IPS-20b (cell line): ENCODE measurements at regions not wholly inside any gene's neighbourhood (a gene's known extent, or its start where the extent isn't known, plus 50 kb on each side); places are given as distances from the start of the nearest gene placed in this dataset.
"Not testable (repeated sequence)": the region's sequence is repeated elsewhere in the genome, so short reads cannot be mapped to it uniquely, and the experiment has no call there.

Experiments
- H3K27ac ChIP-seq: one replicate; pipeline ENCODE4 v1.5.1; 2013; ENCODE audit warnings: low read length
- H3K27me3 ChIP-seq: 2 replicates; pipeline ENCODE4 v1.6.1; 2013; ENCODE audit warnings: mild to moderate bottlenecking, low read length, inconsistent platforms; ENCODE audit not compliant: insufficient read depth
- H3K36me3 ChIP-seq: 2 replicates; pipeline ENCODE4 v1.6.1; 2013; ENCODE audit warnings: low read depth, mild to moderate bottlenecking, inconsistent platforms, low read length, moderate library complexity; ENCODE audit not compliant: insufficient read depth
- H3K4me1 ChIP-seq: 2 replicates; pipeline ENCODE4 v1.6.1; 2013; ENCODE audit warnings: mild to moderate bottlenecking, control low read depth, inconsistent platforms, low read length, moderate library complexity; ENCODE audit not compliant: insufficient read depth
- H3K4me3 ChIP-seq: 2 replicates; pipeline ENCODE4 v1.5.1; 2013; ENCODE audit warnings: mild to moderate bottlenecking, low read length, inconsistent platforms
- H3K9ac ChIP-seq: 2 replicates; pipeline ENCODE4 v1.6.1; 2013; ENCODE audit warnings: low read depth, mild to moderate bottlenecking, inconsistent platforms, low read length, moderate library complexity
- H3K9me3 ChIP-seq: 2 replicates; pipeline ENCODE4 v1.6.1; 2013; ENCODE audit warnings: mild to moderate bottlenecking, low read depth, low read length, inconsistent platforms; ENCODE audit not compliant: insufficient read depth

DNA sequence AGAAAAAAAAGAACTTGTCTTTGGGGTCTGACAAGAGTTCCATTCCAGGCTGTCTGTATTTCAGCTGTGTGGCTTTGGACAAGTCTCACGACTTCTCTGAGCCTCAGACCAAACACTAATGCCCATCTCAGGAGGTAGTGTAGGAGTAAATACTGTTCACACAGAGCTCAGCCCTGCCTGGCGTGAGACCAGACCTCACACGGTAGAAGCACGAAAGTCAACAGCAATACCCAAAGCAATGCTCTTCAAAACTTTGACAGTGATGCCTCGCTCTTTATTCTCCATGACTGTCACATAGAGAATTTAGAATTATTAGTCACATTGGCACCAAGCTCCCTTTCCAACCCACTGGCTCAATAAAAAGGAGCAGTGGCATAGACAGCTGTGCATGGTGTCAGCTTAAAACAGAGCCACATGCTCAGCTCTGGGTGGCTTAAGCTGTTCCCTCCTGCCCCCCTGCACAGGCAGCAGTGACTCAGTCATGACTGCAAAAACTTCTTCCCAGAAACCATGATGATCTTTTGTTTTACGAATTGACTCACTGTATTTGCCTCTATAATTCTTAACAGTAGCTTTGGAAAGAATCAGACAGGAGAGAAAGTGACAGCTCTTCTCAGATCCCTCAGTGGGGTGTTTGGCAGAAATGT lies 74.0 kb upstream of the PHF21B start:
- H3K4me1 ChIP-seq = no peaks in the 10 kb centered on the region
- no peaks in the 10 kb centered on the region for H3K27me3 ChIP-seq
- 0 out of 2 replicates have a peak, but pooled peaks cover 5% of the 10 kb centered on the region for H3K9me3 ChIP-seq

DNA sequence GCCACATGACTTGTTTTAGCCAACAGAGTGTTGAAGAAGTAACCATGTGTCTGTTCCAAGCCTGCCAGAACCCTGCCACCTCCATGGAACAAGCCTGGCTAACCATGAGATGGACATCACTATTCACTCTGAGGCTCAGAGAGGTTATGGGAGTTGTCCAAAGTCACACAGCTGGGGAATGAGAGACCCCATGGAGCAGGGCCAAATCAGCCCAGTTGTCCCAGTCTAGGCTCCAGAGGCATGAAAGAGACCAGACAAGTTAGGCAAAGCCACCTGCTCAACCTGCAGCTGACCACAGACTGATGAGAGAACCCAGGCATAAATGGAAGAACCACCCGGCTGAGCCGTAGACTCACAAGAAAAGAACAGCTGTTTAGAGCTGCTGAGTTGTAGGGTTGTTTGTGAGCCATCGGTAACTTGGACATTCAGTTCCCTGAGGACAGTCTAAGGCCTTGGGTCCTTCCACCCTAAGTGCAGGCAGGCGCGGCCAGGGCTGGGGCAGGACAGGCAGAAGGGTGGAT lies 74.7 kb upstream of the PHF21B start:
- H3K4me1 ChIP-seq = no peaks in the 10 kb centered on the region
- H3K27ac ChIP-seq = no peak overlapping the region
- no peak overlapping the region for H3K9ac ChIP-seq
- H3K4me3 ChIP-seq = no peak overlapping the region
- H3K36me3 ChIP-seq = no peaks in the 10 kb centered on the region
- H3K9me3 ChIP-seq = 0 out of 2 replicates have a peak, but pooled peaks cover 5% of the 10 kb centered on the region
- no peaks in the 10 kb centered on the region for H3K27me3 ChIP-seq

More for the DNA sequence above, 74.0 kb upstream of the PHF21B start:
- Histone ChIP-seq H3K27ac (no peak overlapping the region), H3K9ac (no peak overlapping the region), H3K4me3 (no peak overlapping the region), H3K36me3 (no peaks in the 10 kb centered on the region)

GRCh38 chr22:45087802-45088201 lies 75.9 kb upstream of the NUP50 start:
- Histone ChIP-seq H3K4me1 (no peaks in the 10 kb centered on the region; the same call in 1 of the 2 replicates), H3K4me3 (no peak overlapping the region), H3K9me3 (no peaks in the 10 kb centered on the region), H3K9ac (no peak overlapping the region), H3K36me3 (no peaks in the 10 kb centered on the region), H3K27ac (no peak overlapping the region), H3K27me3 (no peaks in the 10 kb centered on the region)

DNA sequence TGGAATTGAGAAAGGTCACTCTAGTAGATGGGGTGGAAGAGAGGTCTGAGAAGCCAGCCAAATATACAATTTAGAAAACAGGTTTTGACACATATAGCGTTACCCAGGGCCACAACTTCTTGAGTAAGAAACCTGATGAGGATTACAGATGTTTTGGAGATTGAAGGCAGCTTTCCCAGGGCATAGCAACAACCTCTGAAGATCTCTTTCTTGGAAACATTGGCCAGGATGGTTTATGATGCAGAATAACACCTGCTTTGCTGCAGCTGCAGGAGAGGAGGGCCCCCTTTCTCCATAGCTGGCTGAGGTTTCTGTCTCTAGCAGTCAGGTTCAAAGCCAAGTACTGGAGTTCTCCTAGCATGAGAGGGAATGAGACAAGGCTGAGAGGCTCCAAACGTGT lies 75.1 kb upstream of the NUP50 start:
- no peaks in the 10 kb centered on the region for H3K9me3 ChIP-seq
- no peaks in the 10 kb centered on the region; the same call in 1 of the 2 replicates for H3K4me1 ChIP-seq
- no peak overlapping the region for H3K27ac ChIP-seq
- no peaks in the 10 kb centered on the region for H3K27me3 ChIP-seq
- no peak overlapping the region for H3K9ac ChIP-seq
- no peak overlapping the region for H3K4me3 ChIP-seq
- H3K36me3 ChIP-seq = no peaks in the 10 kb centered on the region

- Histone ChIP-seq H3K9me3 (no peaks in the 10 kb centered on the region), H3K27me3 (no peaks in the 10 kb centered on the region), H3K9ac (no peak overlapping the region), H3K27ac (no peak overlapping the region), H3K4me3 (no peak overlapping the region), H3K4me1 (no peaks in the 10 kb centered on the region; the same call in 1 of the 2 replicates), H3K36me3 (no peaks in the 10 kb centered on the region)
These were observed 73.2 kb upstream of the NUP50 start for GRCh38 chr22:45090497-45090910.

DNA sequence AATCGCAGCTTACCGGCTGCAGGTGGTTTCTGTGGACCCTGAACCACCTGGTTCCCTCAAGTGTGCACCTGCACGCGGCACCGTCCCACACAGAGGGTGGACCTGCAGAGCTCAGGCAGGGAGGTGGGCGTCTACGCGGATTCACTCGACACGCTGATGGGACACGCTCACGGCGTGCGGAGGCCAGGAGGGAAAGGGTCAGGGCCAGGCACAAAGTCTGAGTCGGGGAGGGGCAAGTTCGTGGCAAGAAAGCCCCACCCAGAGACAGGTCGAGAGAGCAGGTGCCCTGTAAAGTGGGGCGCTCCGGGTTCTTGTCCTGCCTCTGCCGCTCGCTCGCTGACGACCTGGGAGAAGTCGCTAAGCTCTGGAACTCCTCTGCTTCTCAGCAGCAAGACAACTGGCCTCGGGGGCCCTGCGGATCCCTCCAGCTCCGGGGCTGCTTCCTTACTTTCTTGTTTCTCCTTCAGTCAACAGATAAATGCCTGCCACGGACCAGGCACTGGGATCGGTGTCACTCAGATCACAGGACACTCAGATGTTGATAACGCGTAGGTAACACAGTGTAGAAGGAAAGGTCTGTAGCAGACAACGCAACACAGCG lies 72.4 kb upstream of the NUP50 start:
- Histone ChIP-seq H3K4me1 (no peaks in the 10 kb centered on the region; the same call in 1 of the 2 replicates), H3K4me3 (no peak overlapping the region), H3K27me3 (no peaks in the 10 kb centered on the region), H3K36me3 (no peaks in the 10 kb centered on the region), H3K9ac (no peak overlapping the region), H3K9me3 (no peaks in the 10 kb centered on the region), H3K27ac (no peak overlapping the region)

DNA sequence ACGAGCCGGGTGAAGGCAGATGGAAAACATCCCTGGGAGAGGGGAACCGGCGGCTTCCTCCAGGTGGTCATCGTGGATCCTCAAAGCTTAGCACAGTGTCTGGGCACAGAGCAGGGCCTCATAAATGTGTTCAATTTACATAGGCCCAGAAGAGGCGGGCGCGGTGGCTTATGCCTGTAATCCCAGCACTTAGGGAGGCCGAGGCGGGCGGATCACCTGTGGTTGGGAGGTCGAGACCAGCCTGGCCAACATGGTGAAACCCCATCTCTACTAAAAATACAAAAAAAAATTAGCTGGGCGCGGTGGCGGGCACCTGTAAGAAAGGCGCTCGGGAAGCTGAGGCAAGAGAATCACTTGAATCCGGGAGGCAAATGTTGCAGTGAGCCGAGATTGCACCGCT lies 71.8 kb upstream of the NUP50 start:
- H3K36me3 ChIP-seq, H3K9me3 ChIP-seq, H3K4me3 ChIP-seq, H3K9ac ChIP-seq, H3K27ac ChIP-seq, H3K27me3 ChIP-seq, H3K4me1 ChIP-seq: not testable (repeated sequence)

- Histone ChIP-seq H3K27me3 (no peaks in the 10 kb centered on the region), H3K4me3 (no peak overlapping the region), H3K9ac (no peak overlapping the region), H3K27ac (no peak overlapping the region), H3K36me3 (no peaks in the 10 kb centered on the region), H3K4me1 (no peaks in the 10 kb centered on the region; the same call in 1 of the 2 replicates), H3K9me3 (no peaks in the 10 kb centered on the region)
These were observed 71.1 kb upstream of the NUP50 start for GRCh38 chr22:45092644-45093043.

DNA sequence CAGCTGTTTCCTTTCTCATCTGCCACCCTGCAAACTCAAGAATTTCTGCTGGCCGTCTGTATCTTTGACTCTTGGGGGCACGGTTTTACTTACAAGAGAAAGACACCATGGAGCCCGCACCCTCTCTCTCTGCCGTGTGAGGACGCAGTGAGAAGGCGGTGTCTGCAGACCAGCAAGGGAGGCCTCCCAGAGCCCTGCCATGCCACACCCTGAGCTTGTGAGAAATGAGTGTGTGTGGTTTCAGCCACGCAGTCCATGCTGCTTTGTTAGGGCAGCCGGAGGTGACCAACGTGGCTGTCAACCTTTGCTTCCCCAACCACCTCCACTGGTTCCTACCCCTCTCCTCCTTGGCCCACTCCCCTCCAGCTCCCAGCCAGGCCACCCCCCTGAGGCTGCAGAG lies 70.1 kb upstream of the NUP50 start:
- no peaks in the 10 kb centered on the region for H3K9me3 ChIP-seq
- H3K36me3 ChIP-seq = no peaks in the 10 kb centered on the region
- no peak overlapping the region for H3K4me3 ChIP-seq
- H3K9ac ChIP-seq = no peak overlapping the region
- no peaks in the 10 kb centered on the region; the same call in 1 of the 2 replicates for H3K4me1 ChIP-seq
- no peaks in the 10 kb centered on the region for H3K27me3 ChIP-seq
- no peak overlapping the region for H3K27ac ChIP-seq

- Histone ChIP-seq H3K27ac (no peak overlapping the region), H3K4me1 (no peaks in the 10 kb centered on the region; the same call in 1 of the 2 replicates), H3K27me3 (no peaks in the 10 kb centered on the region), H3K36me3 (no peaks in the 10 kb centered on the region), H3K9ac (no peak overlapping the region), H3K9me3 (no peaks in the 10 kb centered on the region), H3K4me3 (no peak overlapping the region)
These were observed 69.5 kb upstream of the NUP50 start for GRCh38 chr22:45094081-45094720.

DNA sequence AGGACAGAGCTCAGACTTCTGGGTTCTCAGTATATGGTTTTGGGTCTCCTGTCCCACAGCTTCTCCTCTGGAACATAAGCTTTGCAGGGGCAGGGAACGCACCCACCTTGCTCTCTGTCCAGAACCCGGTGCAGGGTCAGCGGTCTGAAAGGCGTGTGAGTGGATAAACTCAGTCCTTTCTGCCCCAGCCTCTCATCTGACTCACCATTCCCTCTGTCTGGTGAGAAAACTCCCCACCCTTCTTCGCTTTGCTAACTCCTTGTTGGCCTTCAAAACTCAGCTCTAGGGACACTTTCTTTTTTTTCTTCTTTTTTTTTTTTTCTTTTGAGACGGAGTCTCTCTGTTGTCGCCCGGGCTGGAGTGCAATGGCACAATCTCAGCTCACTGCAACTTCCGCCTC lies 68.9 kb upstream of the NUP50 start:
- Histone ChIP-seq H3K27ac (no peak overlapping the region), H3K36me3 (no peaks in the 10 kb centered on the region), H3K4me3 (no peak overlapping the region), H3K9me3 (no peaks in the 10 kb centered on the region), H3K4me1 (no peaks in the 10 kb centered on the region; the same call in 1 of the 2 replicates), H3K9ac (no peak overlapping the region), H3K27me3 (no peaks in the 10 kb centered on the region)
